HG03159 (cell line): ENCODE measurements at regions not wholly inside any gene's neighbourhood (a gene's known extent, or its start where the extent isn't known, plus 50 kb on each side); places are given as distances from the start of the nearest gene placed in this dataset.

ENCODE experiments used
- ATAC-seq: cut with Tn5 transposase; IDR thresholded peaks from one replicate; pipeline ENCODE4 v1.9.1; 2021; ENCODE audit warnings: mild to moderate bottlenecking, moderate library complexity; ENCODE audit not compliant: unreplicated experiment

- ATAC-seq, result peak; percentile 20
Observed at GRCh38 chr4:180058691-180059215, 2184.4 kb upstream of the TENM3 start.

- peak; percentile 14 for ATAC-seq
Observed at GRCh38 chr4:180059216-180059881, 2183.9 kb upstream of the TENM3 start.

GRCh38 chr4:180060159-180060889 lies 2182.9 kb upstream of the TENM3 start:
- ATAC-seq, result no peak

GRCh38 chr4:180081072-180081471 lies 2162.1 kb upstream of the TENM3 start:
- ATAC-seq, result no peak

- no peak for ATAC-seq
Observed at GRCh38 chr4:180084561-180084960, 2158.6 kb upstream of the TENM3 start.

GRCh38 chr4:180086480-180087190 lies 2156.6 kb upstream of the TENM3 start:
- ATAC-seq, result no peak

GRCh38 chr4:180098586-180098985 lies 2144.6 kb upstream of the TENM3 start:
- ATAC-seq, result no peak

- no peak for ATAC-seq
Observed at GRCh38 chr4:180099957-180100356, 2143.2 kb upstream of the TENM3 start.

- no peak for ATAC-seq
Observed at GRCh38 chr4:180100433-180101344, 2142.5 kb upstream of the TENM3 start.

- no peak for ATAC-seq
Observed at GRCh38 chr4:180101348-180102083, 2141.7 kb upstream of the TENM3 start.

- no peak for ATAC-seq
Observed at GRCh38 chr4:180103794-180104193, 2139.4 kb upstream of the TENM3 start.

GRCh38 chr4:180105362-180105761 lies 2137.8 kb upstream of the TENM3 start:
- ATAC-seq, result no peak

- ATAC-seq, result no peak
Observed at GRCh38 chr4:180106122-180106521, 2137.1 kb upstream of the TENM3 start.

GRCh38 chr4:180106997-180107396 lies 2136.2 kb upstream of the TENM3 start:
- no peak for ATAC-seq

GRCh38 chr4:180116840-180117239 lies 2126.4 kb upstream of the TENM3 start:
- no peak for ATAC-seq

GRCh38 chr4:180120068-180120467 lies 2123.1 kb upstream of the TENM3 start:
- no peak for ATAC-seq

- no peak for ATAC-seq
Observed at GRCh38 chr4:180134091-180134866, 2108.9 kb upstream of the TENM3 start.

GRCh38 chr4:180141734-180142133 lies 2101.5 kb upstream of the TENM3 start:
- ATAC-seq, result no peak

- ATAC-seq, result no peak
Observed at GRCh38 chr4:180148737-180149136, 2094.5 kb upstream of the TENM3 start.
